K562 (cell line): ENCODE measurements at regions not wholly inside any gene's neighbourhood (a gene's known extent, or its start where the extent isn't known, plus 50 kb on each side); places are given as distances from the start of the nearest gene placed in this dataset.

Experiments
- ATAC-seq: fragments of 200-7000 bp; cut with Tn5 transposase; 3 replicates; pipeline ENCODE4 v1.9.1; 2020; ENCODE audit warnings: moderate library complexity
- BruUV-seq: library from RNA; stranded (reverse); fragments of 400-500 nt; replicated peaks from 2 replicates; lab custom pipeline; 2021; lab: Mats Ljungman, UMichigan
- CTCF ChIA-PET: fragments of 300-600 bp; formaldehyde crosslinking; extraction: SDS; loops from one replicate; lab custom pipeline; 2021; ENCODE audit warnings: low intra/inter-chr PET ratio; lab: Yijun Ruan, JAX
- POLR2A ChIA-PET: fragments of 300-600, 350-650 bp; sonication (Branson Sonifier 250); formaldehyde crosslinking; extraction: SDS; loops from one replicate; lab custom pipeline; 2021; ENCODE audit warnings: antibody characterized with exemption, inconsistent platforms; lab: Yijun Ruan, JAX
- DNase-seq, 4 experiments: peaks; one replicate each; pipeline versions ENCODE4 v3.0.0 to v3.0.0-alpha.2; 2011 to 2018; ENCODE audit warnings: low spot score in 3 of 4, mixed read lengths in 3 of 4; ENCODE audit errors: extremely low read depth in 1 of 4
- FAIRE-seq: peaks from 2 replicates; lab custom pipeline; 2011; peaks lifted over from hg19 to GRCh38; lab: Jason Lieb, UNC
- H2AFZ ChIP-seq: 2 replicates; pipeline ENCODE4 v1.6.0; 2011; ENCODE audit warnings: low read depth, low read length, control low read depth, inconsistent platforms
- H3K27ac ChIP-seq: fragments of 200-600 bp; 3 replicates; pipeline ENCODE4 v1.8.0; 2011; ENCODE audit warnings: low read depth, mild to moderate bottlenecking, control low read depth, inconsistent platforms, low read length, moderate library complexity, mixed read lengths; ENCODE audit errors: extremely low read depth
- H3K27me3 ChIP-seq, 2 experiments: fragments of 300-600 bp in 1 of 2; 2 replicates in 1 of 2; 3 replicates in 1 of 2; pipeline versions ENCODE4 v1.6.0 to v1.8.0; 2011; ENCODE audit warnings: inconsistent platforms in 2 of 2, low read length in 2 of 2, mild to moderate bottlenecking in 1 of 2, mixed read lengths in 1 of 2, moderate library complexity in 1 of 2; ENCODE audit not compliant: control insufficient read depth in 2 of 2, insufficient read depth in 2 of 2
- H3K36me3 ChIP-seq: fragments of 300-600 bp; 3 replicates; pipeline ENCODE4 v1.8.0; 2011; ENCODE audit warnings: mild to moderate bottlenecking, low read length, inconsistent platforms; ENCODE audit not compliant: control insufficient read depth, insufficient read depth
- H3K4me1 ChIP-seq, 2 experiments: fragments of 200-600 bp in 1 of 2; replicated peaks in 1 of 2; 2 replicates in 1 of 2; 3 replicates in 1 of 2; pipeline versions ENCODE4 v1.5.1 to v1.8.0; 2011; ENCODE audit warnings: inconsistent platforms in 2 of 2, low read length in 2 of 2, mild to moderate bottlenecking in 1 of 2, mixed read lengths in 1 of 2, moderate library complexity in 1 of 2; ENCODE audit not compliant: control insufficient read depth in 2 of 2, insufficient read depth in 2 of 2
- H3K4me2 ChIP-seq: 2 replicates; pipeline ENCODE4 v1.6.1; 2011; ENCODE audit warnings: low read length, control low read depth, inconsistent platforms, mixed read lengths; ENCODE audit not compliant: insufficient read depth
- H3K4me3 ChIP-seq: fragments of 200-600 bp; sonication (generic), shearing (Covaris generic); 2 replicates; pipeline ENCODE4 v1.5.1; 2016; ENCODE audit warnings: control low read depth, inconsistent platforms
- H3K79me2 ChIP-seq: fragments of 200-600 bp; 3 replicates; pipeline ENCODE4 v1.8.0; 2011; ENCODE audit warnings: low read length, inconsistent platforms; ENCODE audit not compliant: control insufficient read depth, insufficient read depth
- H3K9ac ChIP-seq, 2 experiments: 2 replicates each; pipeline versions ENCODE4 v1.6.0 to v1.6.1; 2011; ENCODE audit warnings: low read depth in 2 of 2, low read length in 2 of 2, control low read depth in 1 of 2, inconsistent platforms in 1 of 2, mild to moderate bottlenecking in 1 of 2, mixed read lengths in 1 of 2; ENCODE audit not compliant: insufficient read depth in 1 of 2
- H3K9me1 ChIP-seq: one replicate; pipeline ENCODE4 v1.6.0; 2011; ENCODE audit warnings: inconsistent platforms, mild to moderate bottlenecking, low read length, moderate library complexity; ENCODE audit not compliant: control insufficient read depth, insufficient read depth
- H3K9me3 ChIP-seq: replicated peaks from 2 replicates; pipeline ENCODE4 v1.5.1; 2011; ENCODE audit warnings: low read depth, low read length, inconsistent platforms; ENCODE audit not compliant: control insufficient read depth, insufficient read depth
- H4K20me1 ChIP-seq: replicated peaks from 2 replicates; pipeline ENCODE4 v1.6.1; 2011; ENCODE audit warnings: low read length, inconsistent platforms, mixed read lengths; ENCODE audit not compliant: control insufficient read depth, insufficient read depth
- BRF2 ChIP-seq: IDR thresholded peaks from 3 replicates; pipeline ENCODE4 v1.6.1; 2011; ENCODE audit warnings: borderline replicate concordance, mild to moderate bottlenecking; ENCODE audit not compliant: insufficient read length, insufficient read depth
- CAMTA2 ChIP-seq: fragments of 250-450 bp; sonication (Bioruptor Pico); conservative IDR thresholded peaks from 2 replicates; pipeline ENCODE4 v1.5.1; 2022
- CREB3 ChIP-seq: fragments of 450-650 bp; conservative IDR thresholded peaks from 2 replicates; pipeline ENCODE4 v1.6.1; 2016; ENCODE audit warnings: missing genetic modification characterization, low read depth, mild to moderate bottlenecking, missing compliant biosample characterization, moderate library complexity
- HCFC1 ChIP-seq: IDR thresholded peaks from 2 replicates; pipeline ENCODE4 v1.6.1; 2012; ENCODE audit warnings: low read depth, low read length, improper control_type of control experiment
- HDAC8 ChIP-seq: fragments of 450-650 bp; IDR thresholded peaks from 2 replicates; pipeline ENCODE4 v1.6.1; 2016; ENCODE audit warnings: mild to moderate bottlenecking, missing genetic modification characterization, moderate library complexity, missing compliant biosample characterization
- HIVEP1 ChIP-seq: fragments of 250-450 bp; sonication (Bioruptor Pico); IDR thresholded peaks from 2 replicates; pipeline ENCODE4 v1.4.0; 2020; ENCODE audit warnings: mild to moderate bottlenecking
- ILK ChIP-seq: fragments of 450-650 bp; IDR thresholded peaks from 2 replicates; pipeline ENCODE4 v1.6.1; 2016; ENCODE audit warnings: missing genetic modification characterization, low read depth, mild to moderate bottlenecking, missing compliant biosample characterization, moderate library complexity, borderline replicate concordance
- KDM1A ChIP-seq, 2 experiments: fragments of 450-650 bp; IDR thresholded peaks; 2 replicates each; pipeline ENCODE4 v1.6.1; 2016; ENCODE audit warnings: mild to moderate bottlenecking in 2 of 2
- MBD1 ChIP-seq: fragments of 250-450 bp; sonication (Bioruptor Pico); IDR thresholded peaks from 2 replicates; pipeline ENCODE4 v1.8.0; 2022; ENCODE audit warnings: inconsistent platforms
- NFYB ChIP-seq: IDR thresholded peaks from 2 replicates; pipeline ENCODE4 v1.6.1; 2011; ENCODE audit warnings: mild to moderate bottlenecking, moderate library complexity; ENCODE audit not compliant: insufficient read length; ENCODE audit errors: extremely low read depth
- PRPF4 ChIP-seq: fragments of 200-400 bp; formaldehyde crosslinking; IDR thresholded peaks from one replicate; pipeline ENCODE4 v1.6.1; 2017; ENCODE audit warnings: low read length, low read depth, mild to moderate bottlenecking; ENCODE audit not compliant: insufficient read depth, poor library complexity, severe bottlenecking
- PTTG1 ChIP-seq: fragments of 450-650 bp; IDR thresholded peaks from 2 replicates; pipeline ENCODE4 v1.6.1; 2016; ENCODE audit warnings: low read depth, mild to moderate bottlenecking, missing genetic modification characterization, missing compliant biosample characterization
- SMAD3 ChIP-seq: fragments of 450-650 bp; formaldehyde crosslinking; conservative IDR thresholded peaks from 2 replicates; pipeline ENCODE4 v1.4.0; 2020; ENCODE audit warnings: mild to moderate bottlenecking
- SMARCC2 ChIP-seq: fragments of 450-650 bp; IDR thresholded peaks from 2 replicates; pipeline ENCODE4 v1.6.1; 2017; ENCODE audit warnings: antibody characterized with exemption, moderate library complexity, mild to moderate bottlenecking, low read depth
- TARDBP ChIP-seq: fragments of 450-650 bp; IDR thresholded peaks from 2 replicates; pipeline ENCODE4 v1.6.1; 2016
- TRIM25 ChIP-seq: fragments of 450-650 bp; IDR thresholded peaks from 2 replicates; pipeline ENCODE4 v1.7.0; 2016; ENCODE audit warnings: borderline replicate concordance
- ZNF175 ChIP-seq: fragments of 200-800 bp; sonication (Bioruptor generic); IDR thresholded peaks from 2 replicates; pipeline ENCODE4 v1.6.1; 2016; ENCODE audit warnings: low read depth, mild to moderate bottlenecking, missing genetic modification characterization, missing compliant biosample characterization
- WGBS: fragments of 100-300 bp; shearing (Covaris generic); methylation state at CpG from one replicate; pipeline ENCODE4 v1.1.6; 2016; ENCODE audit warnings: low coverage, mixed read lengths; ENCODE audit not compliant: insufficient coverage; ENCODE audit errors: missing lambda C conversion rate; 5-methylcytosine and 5-hydroxymethylcytosine counted together
- in situ Hi-C: fragments of 300-500 bp; cut with MboI; formaldehyde crosslinking; loops from 4 replicates; pipeline ENCODE4 v1.15.0; 2018; ENCODE audit warnings: inconsistent platforms, mixed read lengths
- intact Hi-C: fragments of 100-400 bp; cut with micrococcal nuclease; formaldehyde crosslinking; loops from 2 replicates; pipeline ENCODE4 v1.14.2; 2022

GRCh38 chr5:8906303-8906967 lies 639.4 kb downstream of the SEMA5A start:
- H3K9ac ChIP-seq: no peak overlapping the region
- 1% methylated on average over 12 of the region's 12 CpGs for whole genome bisulfite sequencing
- H3K9me1 ChIP-seq: no peaks in the 10 kb centered on the region
- H3K27ac ChIP-seq: no peak overlapping the region
- POLR2A ChIA-PET: no interaction called here
- H3K9me3 ChIP-seq: no peaks in the 10 kb centered on the region; the same call in 1 of the 2 replicates
- no peak for TF ChIP-seq HDAC8 (tag)
- no peak for TF ChIP-seq BRF2
- TF ChIP-seq MBD1 (CRISPR knock-in tag): no peak
- no peak for TF ChIP-seq PTTG1
- no peak for TF ChIP-seq CAMTA2 (CRISPR knock-in tag)
- no peak for TF ChIP-seq ILK
- TF ChIP-seq NFYB: no peak
- no peak for TF ChIP-seq KDM1A (IDR thresholded peaks at IDR 0.05)
- no peak for TF ChIP-seq HCFC1
- no peak for TF ChIP-seq TARDBP
- TF ChIP-seq SMARCC2: no peak
- no peak for TF ChIP-seq ZNF175 (CRISPR knock-in tag)
- no peak for TF ChIP-seq PRPF4
- TF ChIP-seq CREB3 (tag): no peak
- no peak for TF ChIP-seq HIVEP1 (CRISPR knock-in tag)
- no peak for TF ChIP-seq SMAD3
- no peak for TF ChIP-seq TRIM25
- no peaks in the 10 kb centered on the region for H4K20me1 ChIP-seq
- ATAC-seq (no peak), FAIRE-seq (no peak), DNase-seq (no peak)
- in situ Hi-C loops (no loop called here), intact Hi-C loops (no loop called here)
- no peak overlapping the region for H3K4me2 ChIP-seq
- no peak overlapping the region for H3K4me3 ChIP-seq
- no TSS peak for BruUV-seq
- H3K27me3 ChIP-seq: no peaks in the 10 kb centered on the region
- H3K36me3 ChIP-seq: no peaks in the 10 kb centered on the region
- no peaks in the 10 kb centered on the region for H3K4me1 ChIP-seq
- H2AFZ ChIP-seq: no peak overlapping the region
- CTCF ChIA-PET: no interaction called here
- no peaks in the 10 kb centered on the region for H3K79me2 ChIP-seq
